ENCODE measurements at regions not wholly inside any gene's neighbourhood (a gene's known extent, or its start where the extent isn't known, plus 50 kb on each side); places are given as distances from the start of the nearest gene placed in this dataset.

- TF ChIP-seq, protein P1, sequence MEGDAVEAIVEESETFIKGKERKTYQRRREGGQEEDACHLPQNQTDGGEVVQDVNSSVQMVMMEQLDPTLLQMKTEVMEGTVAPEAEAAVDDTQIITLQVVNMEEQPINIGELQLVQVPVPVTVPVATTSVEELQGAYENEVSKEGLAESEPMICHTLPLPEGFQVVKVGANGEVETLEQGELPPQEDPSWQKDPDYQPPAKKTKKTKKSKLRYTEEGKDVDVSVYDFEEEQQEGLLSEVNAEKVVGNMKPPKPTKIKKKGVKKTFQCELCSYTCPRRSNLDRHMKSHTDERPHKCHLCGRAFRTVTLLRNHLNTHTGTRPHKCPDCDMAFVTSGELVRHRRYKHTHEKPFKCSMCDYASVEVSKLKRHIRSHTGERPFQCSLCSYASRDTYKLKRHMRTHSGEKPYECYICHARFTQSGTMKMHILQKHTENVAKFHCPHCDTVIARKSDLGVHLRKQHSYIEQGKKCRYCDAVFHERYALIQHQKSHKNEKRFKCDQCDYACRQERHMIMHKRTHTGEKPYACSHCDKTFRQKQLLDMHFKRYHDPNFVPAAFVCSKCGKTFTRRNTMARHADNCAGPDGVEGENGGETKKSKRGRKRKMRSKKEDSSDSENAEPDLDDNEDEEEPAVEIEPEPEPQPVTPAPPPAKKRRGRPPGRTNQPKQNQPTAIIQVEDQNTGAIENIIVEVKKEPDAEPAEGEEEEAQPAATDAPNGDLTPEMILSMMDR (IDR thresholded peaks at IDR 0.05; ENCODE audit: borderline replicate concordance, extremely low read depth, low read length, poor library complexity, severe bottlenecking), result no peak
- no peak for TF ChIP-seq EZH2 (IDR thresholded peaks at IDR 0.05; ENCODE audit: borderline replicate concordance, low read depth, low read length, severe bottlenecking)
Measured at GRCh38 chr3:76731471-76731870, 308.4 kb upstream of the ROBO2 start.

Data from DND-41 (cell line).